ENCODE measurements at regions not wholly inside any gene's neighbourhood (a gene's known extent, or its start where the extent isn't known, plus 50 kb on each side); places are given as distances from the start of the nearest gene placed in this dataset.

- TF ChIP-seq CTCF (IDR thresholded peaks at IDR 0.05) (no peak), TCF7L2 (IDR thresholded peaks at IDR 0.05; ENCODE audit: low read depth, low read length) (no peak)
Observed at GRCh38 chr2:43059183-43059897, 167.1 kb downstream of the ZFP36L2 start.

Data from Panc1 (cell line).